ENCODE measurements at regions not wholly inside any gene's neighbourhood (a gene's known extent, or its start where the extent isn't known, plus 50 kb on each side); places are given as distances from the start of the nearest gene placed in this dataset.

DNA sequence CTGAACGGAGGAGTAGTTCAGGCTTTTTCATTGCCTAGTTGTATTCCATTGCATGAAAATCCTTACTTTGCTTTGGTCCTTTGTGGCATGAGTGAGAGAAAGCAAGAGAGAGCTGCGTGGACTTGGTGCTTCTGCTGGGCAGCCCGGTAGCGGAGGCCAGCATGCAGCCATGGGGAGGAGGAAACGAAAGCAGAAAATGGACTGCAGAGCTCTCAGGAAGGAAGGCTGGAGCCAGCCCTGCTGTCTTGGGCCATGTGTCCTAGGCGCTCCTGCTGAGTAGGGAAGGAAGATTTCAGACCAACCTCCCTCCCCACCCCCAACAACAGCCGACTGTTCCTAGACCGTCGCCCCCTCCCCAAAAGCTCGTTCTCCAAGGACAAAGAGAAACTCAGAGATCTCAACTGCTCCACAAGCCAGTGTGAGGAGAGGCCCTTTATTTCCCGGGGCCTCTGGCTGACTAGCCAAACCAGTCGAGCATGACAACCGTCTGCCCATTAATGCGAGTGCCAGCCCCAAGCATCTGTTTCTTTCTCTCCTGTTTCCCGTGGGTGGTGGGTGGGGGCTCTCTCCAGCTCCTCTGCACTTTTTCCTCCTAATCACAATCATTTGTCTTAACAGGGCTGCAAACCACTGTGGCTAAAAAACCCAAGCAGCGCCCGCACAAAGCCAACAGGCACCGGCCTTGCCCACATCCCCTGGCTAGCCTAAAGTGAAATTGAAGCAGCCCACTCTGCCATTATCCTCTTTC lies 66.8 kb upstream of the FZD7 start:
- Histone ChIP-seq H3K27me3 (ENCODE audit: control insufficient read depth, insufficient read depth, low read length) (peaks cover 3% of the 10 kb centered on the region), H3K36me3 (ENCODE audit: control insufficient read depth, insufficient read depth, low read length) (no peaks in the 10 kb centered on the region), H3K4me3 (ENCODE audit: low read depth, low read length) (no peak overlapping the region), H3K27ac (ENCODE audit: low read depth, low read length) (no peak overlapping the region), H3K9me3 (ENCODE audit: control insufficient read depth, insufficient read depth, low read length) (no peaks in the 10 kb centered on the region), H3K4me1 (ENCODE audit: control insufficient read depth, insufficient read depth, low read length) (peaks cover 28% of the 10 kb centered on the region)
- 47% methylated on average over 11 of the region's 18 CpGs for WGBS (ENCODE audit: insufficient coverage)
- peak in 2 of 6 donors; percentile 80 to 84 for DNase-seq (ENCODE audit: low read depth in 4 of 6, low spot score in 6 of 6)

DNA sequence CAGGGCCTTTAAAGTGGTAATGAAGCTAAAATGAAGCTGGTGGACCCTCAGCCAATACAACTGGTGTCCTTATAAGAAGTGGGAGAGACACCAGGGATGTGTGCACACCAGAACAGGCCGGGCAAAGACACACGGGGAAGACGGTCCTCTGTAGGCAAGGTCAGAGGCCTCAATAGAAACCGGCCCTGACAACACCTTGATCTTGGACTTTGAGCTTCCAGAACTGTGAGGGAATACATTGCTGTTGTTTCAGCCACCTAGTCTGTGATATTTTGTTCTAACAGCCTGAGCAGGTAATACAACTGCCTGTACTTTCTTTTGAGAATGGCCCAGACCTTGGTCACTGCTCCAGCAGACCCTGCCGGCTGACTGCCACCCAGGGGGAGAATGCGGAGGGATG lies 65.6 kb upstream of the FZD7 start:
- Histone ChIP-seq H3K4me3 (ENCODE audit: low read depth, low read length) (no peak overlapping the region), H3K4me1 (ENCODE audit: control insufficient read depth, insufficient read depth, low read length) (peaks cover 40% of the 10 kb centered on the region), H3K27ac (ENCODE audit: low read depth, low read length) (no peak overlapping the region), H3K27me3 (ENCODE audit: control insufficient read depth, insufficient read depth, low read length) (peaks cover 8% of the 10 kb centered on the region), H3K36me3 (ENCODE audit: control insufficient read depth, insufficient read depth, low read length) (no peaks in the 10 kb centered on the region), H3K9me3 (ENCODE audit: control insufficient read depth, insufficient read depth, low read length) (no peaks in the 10 kb centered on the region)
- DNase-seq (ENCODE audit: low read depth in 4 of 6, low spot score in 6 of 6): no peak
- WGBS (ENCODE audit: insufficient coverage): 95% methylated on average over 6 of the region's 6 CpGs

DNA sequence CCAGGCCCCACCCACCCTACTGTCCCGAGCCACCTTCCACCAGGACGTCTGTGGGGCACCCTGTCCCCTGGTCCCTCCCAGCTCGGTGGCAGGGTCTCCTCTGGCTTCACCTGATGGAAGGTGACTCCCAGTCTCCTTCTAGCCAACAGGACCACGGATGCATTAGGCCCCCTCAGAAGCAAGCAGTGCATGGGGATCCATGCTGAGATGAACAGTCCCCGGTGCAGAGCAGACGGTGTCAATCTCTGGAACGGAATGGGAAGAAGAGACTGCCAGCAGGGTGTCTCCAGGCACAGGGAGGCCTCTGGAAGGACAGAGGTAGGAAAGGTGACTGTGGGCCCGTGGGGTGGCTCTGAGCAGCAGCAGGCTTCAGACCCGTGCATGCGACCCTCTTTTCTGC lies 65.2 kb upstream of the FZD7 start:
- H3K9me3 ChIP-seq (ENCODE audit: control insufficient read depth, insufficient read depth, low read length): no peaks in the 10 kb centered on the region
- peaks cover 41% of the 10 kb centered on the region for H3K4me1 ChIP-seq (ENCODE audit: control insufficient read depth, insufficient read depth, low read length)
- H3K36me3 ChIP-seq (ENCODE audit: control insufficient read depth, insufficient read depth, low read length): no peaks in the 10 kb centered on the region
- DNase-seq (ENCODE audit: low read depth in 4 of 6, low spot score in 6 of 6): no peak
- no peak overlapping the region for H3K4me3 ChIP-seq (ENCODE audit: low read depth, low read length)
- 86% methylated on average over 7 of the region's 10 CpGs for WGBS (ENCODE audit: insufficient coverage)
- H3K27ac ChIP-seq (ENCODE audit: low read depth, low read length): no peak overlapping the region
- peaks cover 11% of the 10 kb centered on the region for H3K27me3 ChIP-seq (ENCODE audit: control insufficient read depth, insufficient read depth, low read length)

DNA sequence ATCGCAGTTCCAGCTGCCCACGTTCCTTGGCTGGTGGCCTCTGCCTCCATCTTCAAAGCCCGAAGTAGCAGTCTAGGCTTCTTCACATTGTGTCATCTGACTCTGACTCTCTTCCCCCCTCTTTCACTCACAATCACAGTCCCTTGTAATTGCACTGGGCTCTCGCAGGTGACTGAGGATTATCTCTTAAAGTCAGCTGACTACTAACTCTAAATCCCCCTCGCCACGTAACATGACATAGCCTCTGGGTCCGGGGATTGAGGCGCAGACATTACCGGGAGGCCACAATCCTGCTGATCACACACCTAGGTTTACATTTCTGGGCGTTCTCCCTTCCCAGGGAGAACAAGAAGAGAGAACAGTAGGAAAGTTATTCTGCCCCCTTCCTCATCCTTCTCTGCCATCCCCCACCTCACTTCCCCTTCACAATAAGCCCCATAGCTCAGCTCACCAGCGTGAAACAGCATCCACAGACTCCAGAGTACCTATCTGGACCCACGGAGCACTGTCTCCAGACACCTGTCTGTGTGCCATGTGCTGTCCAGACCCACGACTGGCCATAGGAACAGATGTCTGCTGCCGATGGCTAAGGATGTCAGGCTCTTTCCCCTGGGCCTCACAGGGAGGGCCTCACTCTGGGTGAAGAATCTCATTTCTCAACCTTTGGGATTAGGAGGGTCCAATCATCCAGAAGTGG lies 64.3 kb upstream of the FZD7 start:
- peaks cover 8% of the 10 kb centered on the region for H3K27me3 ChIP-seq (ENCODE audit: control insufficient read depth, insufficient read depth, low read length)
- WGBS (ENCODE audit: insufficient coverage): 84% methylated on average over 9 of the region's 14 CpGs
- no peak overlapping the region for H3K27ac ChIP-seq (ENCODE audit: low read depth, low read length)
- H3K4me3 ChIP-seq (ENCODE audit: low read depth, low read length): no peak overlapping the region
- H3K4me1 ChIP-seq (ENCODE audit: control insufficient read depth, insufficient read depth, low read length): peaks cover 40% of the 10 kb centered on the region
- H3K36me3 ChIP-seq (ENCODE audit: control insufficient read depth, insufficient read depth, low read length): no peaks in the 10 kb centered on the region
- no peak for DNase-seq (ENCODE audit: low read depth in 4 of 6, low spot score in 6 of 6)
- no peaks in the 10 kb centered on the region for H3K9me3 ChIP-seq (ENCODE audit: control insufficient read depth, insufficient read depth, low read length)

DNA sequence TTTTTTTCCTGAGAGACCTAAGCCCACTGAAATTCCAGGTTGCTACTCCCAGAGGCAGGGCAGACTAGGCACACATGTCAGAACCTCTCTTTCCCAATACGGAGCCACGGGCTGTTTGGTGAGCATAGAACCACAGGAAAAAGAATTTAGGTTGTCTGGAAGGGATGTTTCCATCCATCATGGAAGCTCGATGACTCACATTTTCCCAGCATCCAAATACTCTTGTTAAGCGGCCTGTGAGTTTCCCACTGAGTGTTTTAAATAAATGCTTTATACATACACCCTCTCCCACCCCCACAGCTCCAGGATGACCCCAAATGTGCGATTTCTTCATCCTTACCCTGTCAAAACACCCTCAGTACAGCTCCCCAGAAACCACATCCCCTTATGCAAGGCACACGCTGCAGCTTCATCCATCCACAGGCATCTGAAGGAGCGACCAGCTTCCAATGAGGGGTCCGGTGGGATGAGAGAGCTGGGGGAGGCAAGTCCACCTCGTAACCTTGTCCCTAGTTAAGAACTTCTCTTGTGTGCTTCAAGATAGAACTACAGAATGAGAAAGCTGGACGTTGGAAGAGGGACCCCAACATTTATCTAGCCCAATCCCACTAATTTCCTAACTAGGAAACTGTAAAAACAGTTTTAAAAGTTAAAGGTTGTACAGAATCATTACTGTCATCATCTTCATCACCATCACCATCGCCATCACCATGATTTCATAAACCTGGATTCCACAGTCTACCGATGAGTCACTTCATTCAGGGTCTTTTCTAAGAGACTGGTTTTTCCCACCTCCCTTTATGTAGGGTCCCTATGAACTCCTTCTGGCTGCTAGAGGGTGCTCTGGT lies 63.5 kb upstream of the FZD7 start:
- WGBS (ENCODE audit: insufficient coverage): 92% methylated on average over 5 of the region's 12 CpGs
- no peak overlapping the region for H3K4me3 ChIP-seq (ENCODE audit: low read depth, low read length)
- peaks cover 35% of the 10 kb centered on the region for H3K4me1 ChIP-seq (ENCODE audit: control insufficient read depth, insufficient read depth, low read length)
- H3K36me3 ChIP-seq (ENCODE audit: control insufficient read depth, insufficient read depth, low read length): no peaks in the 10 kb centered on the region
- H3K27me3 ChIP-seq (ENCODE audit: control insufficient read depth, insufficient read depth, low read length): peaks cover 8% of the 10 kb centered on the region
- H3K27ac ChIP-seq (ENCODE audit: low read depth, low read length): no peak overlapping the region
- H3K9me3 ChIP-seq (ENCODE audit: control insufficient read depth, insufficient read depth, low read length): no peaks in the 10 kb centered on the region
- DNase-seq (ENCODE audit: low read depth in 4 of 6, low spot score in 6 of 6): no peak

DNA sequence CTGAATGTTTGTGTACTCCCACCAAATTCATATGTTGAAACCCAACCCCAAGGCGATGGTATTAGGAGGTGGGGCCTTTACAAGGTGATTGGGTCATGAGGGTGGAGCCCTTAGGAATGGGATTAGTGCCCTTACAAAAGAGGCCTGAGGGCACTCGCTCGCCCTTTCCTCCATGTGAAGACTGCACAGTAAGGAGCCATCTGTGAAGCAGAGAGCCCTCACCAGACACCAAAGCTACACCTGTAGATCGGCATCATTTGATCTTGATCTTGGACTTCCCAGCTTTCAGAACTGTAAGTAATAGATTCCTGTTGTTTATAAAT lies 62.9 kb upstream of the FZD7 start:
- Histone ChIP-seq H3K9me3 (ENCODE audit: control insufficient read depth, insufficient read depth, low read length) (no peaks in the 10 kb centered on the region), H3K4me1 (ENCODE audit: control insufficient read depth, insufficient read depth, low read length) (peaks cover 34% of the 10 kb centered on the region), H3K4me3 (ENCODE audit: low read depth, low read length) (no peak overlapping the region), H3K27me3 (ENCODE audit: control insufficient read depth, insufficient read depth, low read length) (peaks cover 8% of the 10 kb centered on the region), H3K36me3 (ENCODE audit: control insufficient read depth, insufficient read depth, low read length) (no peaks in the 10 kb centered on the region), H3K27ac (ENCODE audit: low read depth, low read length) (no peak overlapping the region)
- no peak for DNase-seq (ENCODE audit: low read depth in 4 of 6, low spot score in 6 of 6)
- 100% methylated on average over 2 of the region's 4 CpGs for WGBS (ENCODE audit: insufficient coverage)

DNA sequence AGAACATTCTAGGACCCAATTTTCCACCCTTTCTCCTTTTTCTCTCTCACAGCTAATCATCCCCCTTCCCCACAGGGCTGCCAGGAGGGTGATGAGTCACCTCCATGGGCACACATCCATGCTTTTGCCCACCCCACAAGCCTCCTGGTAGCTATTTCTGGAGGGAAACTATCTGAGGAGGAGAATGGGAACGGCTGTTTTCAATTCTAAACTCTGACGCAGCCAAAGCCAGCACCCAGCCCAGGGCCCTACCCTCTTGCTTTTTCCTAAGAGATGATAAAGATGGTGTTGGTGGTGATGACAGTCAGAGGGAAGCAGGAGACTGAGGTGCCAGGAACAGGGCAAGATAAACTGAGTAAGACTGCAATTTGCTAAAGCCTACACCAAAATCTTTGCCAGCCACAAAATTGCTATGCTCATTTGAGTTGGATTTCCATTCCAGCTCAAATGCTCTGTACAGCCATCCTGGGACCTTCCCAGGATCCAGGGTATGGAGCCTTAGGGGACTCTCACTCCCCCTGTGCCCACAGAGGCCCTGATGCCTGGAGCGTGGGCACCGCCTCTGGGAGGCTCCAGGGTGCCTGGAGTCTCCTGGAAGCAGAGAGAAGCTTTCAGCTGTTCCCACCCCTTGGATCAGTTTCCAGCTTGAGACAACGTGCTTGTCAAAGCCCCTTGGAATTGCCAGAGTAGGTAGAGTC lies 62.0 kb upstream of the FZD7 start:
- no peak overlapping the region for H3K27ac ChIP-seq (ENCODE audit: low read depth, low read length)
- peaks cover 31% of the 10 kb centered on the region for H3K4me1 ChIP-seq (ENCODE audit: control insufficient read depth, insufficient read depth, low read length)
- 91% methylated on average over 2 of the region's 5 CpGs for WGBS (ENCODE audit: insufficient coverage)
- H3K27me3 ChIP-seq (ENCODE audit: control insufficient read depth, insufficient read depth, low read length): peaks cover 11% of the 10 kb centered on the region
- H3K4me3 ChIP-seq (ENCODE audit: low read depth, low read length): no peak overlapping the region
- DNase-seq (ENCODE audit: low read depth in 4 of 6, low spot score in 6 of 6): no peak
- no peaks in the 10 kb centered on the region for H3K9me3 ChIP-seq (ENCODE audit: control insufficient read depth, insufficient read depth, low read length)
- H3K36me3 ChIP-seq (ENCODE audit: control insufficient read depth, insufficient read depth, low read length): no peaks in the 10 kb centered on the region

DNA sequence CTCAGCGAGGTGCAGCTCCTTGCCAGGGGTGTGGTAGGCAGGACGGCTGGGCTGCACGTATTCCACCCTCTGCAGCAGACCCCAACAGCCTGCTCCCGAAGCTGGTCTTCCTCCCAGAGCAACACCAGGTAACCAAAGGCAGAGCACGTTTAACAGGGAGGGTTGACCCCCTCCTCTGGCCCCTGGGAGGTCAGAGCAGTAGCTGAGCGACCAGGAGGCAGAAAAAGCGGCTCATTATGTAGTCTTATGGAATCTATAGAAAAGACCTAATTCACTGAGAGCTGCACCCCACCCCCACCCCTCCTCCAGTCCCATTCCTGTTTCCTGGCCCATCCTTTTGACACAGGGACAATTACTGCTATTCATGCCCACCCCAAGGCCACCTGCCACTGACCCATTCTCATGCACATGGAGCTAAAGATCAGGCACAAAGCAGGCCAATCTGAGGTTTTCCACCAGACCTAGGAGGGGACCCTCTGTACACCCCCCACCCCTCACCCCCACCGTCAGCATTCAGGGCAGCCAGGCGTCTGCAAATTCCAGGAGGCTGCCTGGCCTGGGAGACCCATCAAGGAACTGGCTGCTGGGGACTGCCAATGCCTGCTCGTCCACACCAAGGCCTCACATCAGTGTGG lies 60.9 kb upstream of the FZD7 start:
- Histone ChIP-seq H3K9me3 (ENCODE audit: control insufficient read depth, insufficient read depth, low read length) (no peaks in the 10 kb centered on the region), H3K27me3 (ENCODE audit: control insufficient read depth, insufficient read depth, low read length) (peaks cover 11% of the 10 kb centered on the region), H3K27ac (ENCODE audit: low read depth, low read length) (no peak overlapping the region), H3K4me3 (ENCODE audit: low read depth, low read length) (no peak overlapping the region), H3K36me3 (ENCODE audit: control insufficient read depth, insufficient read depth, low read length) (no peaks in the 10 kb centered on the region), H3K4me1 (ENCODE audit: control insufficient read depth, insufficient read depth, low read length) (peaks cover 21% of the 10 kb centered on the region)
- WGBS (ENCODE audit: insufficient coverage): 58% methylated on average over 3 of the region's 10 CpGs
- no peak for DNase-seq (ENCODE audit: low read depth in 4 of 6, low spot score in 6 of 6)

DNA sequence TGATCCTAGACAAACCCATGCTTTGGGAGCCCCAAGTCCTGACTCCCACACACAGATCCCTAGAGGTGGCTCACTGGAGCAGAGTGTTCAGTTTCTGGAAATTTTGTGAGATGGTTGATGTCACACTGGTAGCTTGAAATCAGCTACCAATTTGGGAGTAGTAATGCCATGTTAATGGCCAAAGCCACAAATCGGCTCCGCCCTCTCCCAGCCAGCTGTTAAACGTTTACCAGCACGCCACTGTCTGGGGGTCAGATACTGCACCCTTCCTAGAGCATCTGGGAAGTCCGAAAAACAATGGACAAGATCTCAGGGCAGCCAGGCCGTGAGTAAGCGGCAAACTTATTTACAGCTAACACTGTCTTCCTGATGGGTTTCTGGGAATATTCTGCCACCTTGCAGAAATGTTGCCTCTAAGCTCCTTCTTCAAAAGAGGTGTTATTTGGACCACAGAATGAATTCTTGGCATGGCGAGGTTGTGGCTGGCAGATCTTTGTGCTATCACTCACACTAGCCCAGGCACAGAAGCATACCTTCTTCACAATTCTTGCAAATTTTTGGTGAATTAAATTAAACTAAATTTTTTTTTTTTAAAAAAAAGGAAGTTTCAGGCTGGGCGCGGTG lies 60.2 kb upstream of the FZD7 start:
- Histone ChIP-seq H3K4me3 (ENCODE audit: low read depth, low read length) (no peak overlapping the region), H3K27ac (ENCODE audit: low read depth, low read length) (no peak overlapping the region), H3K4me1 (ENCODE audit: control insufficient read depth, insufficient read depth, low read length) (peaks cover 21% of the 10 kb centered on the region), H3K9me3 (ENCODE audit: control insufficient read depth, insufficient read depth, low read length) (no peaks in the 10 kb centered on the region), H3K27me3 (ENCODE audit: control insufficient read depth, insufficient read depth, low read length) (peaks cover 13% of the 10 kb centered on the region), H3K36me3 (ENCODE audit: control insufficient read depth, insufficient read depth, low read length) (no peaks in the 10 kb centered on the region)
- DNase-seq (ENCODE audit: low read depth in 4 of 6, low spot score in 6 of 6): no peak
- 80% methylated on average over 10 of the region's 10 CpGs for WGBS (ENCODE audit: insufficient coverage)
